ENCODE measurements at regions not wholly inside any gene's neighbourhood (a gene's known extent, or its start where the extent isn't known, plus 50 kb on each side); places are given as distances from the start of the nearest gene placed in this dataset.

DNA sequence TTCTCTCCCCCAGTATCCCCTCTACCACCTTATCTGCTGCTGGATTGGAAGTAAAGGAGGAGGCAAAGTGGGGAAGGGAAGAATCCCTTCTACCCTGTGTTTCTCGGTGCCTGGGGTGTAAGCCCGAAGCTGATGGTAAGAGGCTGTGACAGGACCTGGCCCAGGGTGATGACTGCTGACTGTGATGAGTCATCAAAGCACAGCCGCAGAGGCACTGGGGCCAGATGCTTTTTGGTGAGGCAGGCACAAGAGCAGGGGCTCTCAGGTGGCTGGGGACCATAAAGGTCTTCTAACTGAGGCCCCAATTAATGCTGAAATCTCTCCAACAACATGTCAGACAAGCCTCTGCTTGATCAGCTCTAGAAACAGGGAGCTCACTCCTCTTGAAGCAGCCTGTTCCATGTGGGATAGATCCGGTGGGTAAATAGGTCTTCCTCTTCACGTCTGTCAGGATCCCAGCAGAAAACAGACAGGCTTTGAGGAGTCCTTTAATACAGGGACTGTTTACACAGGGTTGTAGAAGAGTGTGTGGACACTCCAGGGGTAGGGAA lies 86.1 kb upstream of the PCBD1 start:
- no peaks in the 10 kb centered on the region for H3K9me1 ChIP-seq (ENCODE audit: control insufficient read depth, extremely low read depth, insufficient read depth, low read length)
- H3K36me3 ChIP-seq (ENCODE audit: control insufficient read depth in 2 of 2, extremely low read depth in 1 of 2, insufficient read depth in 2 of 2, low read length in 2 of 2), result no peaks in the 10 kb centered on the region
- FAIRE-seq, result no peak
- DNase-seq (ENCODE audit: low read depth, low spot score), result no peak
- dilution Hi-C loops (cut with MboI; ENCODE audit: extremely low pct_ligation_motif_present, low sequenced_read_pairs), result no loop called here
- no peak overlapping the region for H3K4me2 ChIP-seq (ENCODE audit: control insufficient read depth, extremely low read depth, insufficient read depth, low read depth, low read length)
- no peak overlapping the region for H3K4me3 ChIP-seq (ENCODE audit: control insufficient read depth in 2 of 3, extremely low read depth in 1 of 3, insufficient read depth in 2 of 3, low read depth in 1 of 3, low read length in 3 of 3)
- no peaks in the 10 kb centered on the region for H4K20me1 ChIP-seq (ENCODE audit: control insufficient read depth, extremely low read depth, insufficient read depth, low read length)
- peaks cover 3% of the 10 kb centered on the region for H3K4me1 ChIP-seq (ENCODE audit: control insufficient read depth, extremely low read depth, insufficient read depth, low read length)
- no peak overlapping the region for H3K9ac ChIP-seq (ENCODE audit: control insufficient read depth, extremely low read depth, insufficient read depth, low read length)
- H3K27ac ChIP-seq (ENCODE audit: control insufficient read depth, insufficient read depth, low read length), result no peak overlapping the region
- no peak overlapping the region for H2AFZ ChIP-seq (ENCODE audit: control insufficient read depth, low read length)
- no peaks in the 10 kb centered on the region for H3K27me3 ChIP-seq (ENCODE audit: control insufficient read depth, extremely low read depth, insufficient read depth, low read length)
- TF ChIP-seq, protein P1, sequence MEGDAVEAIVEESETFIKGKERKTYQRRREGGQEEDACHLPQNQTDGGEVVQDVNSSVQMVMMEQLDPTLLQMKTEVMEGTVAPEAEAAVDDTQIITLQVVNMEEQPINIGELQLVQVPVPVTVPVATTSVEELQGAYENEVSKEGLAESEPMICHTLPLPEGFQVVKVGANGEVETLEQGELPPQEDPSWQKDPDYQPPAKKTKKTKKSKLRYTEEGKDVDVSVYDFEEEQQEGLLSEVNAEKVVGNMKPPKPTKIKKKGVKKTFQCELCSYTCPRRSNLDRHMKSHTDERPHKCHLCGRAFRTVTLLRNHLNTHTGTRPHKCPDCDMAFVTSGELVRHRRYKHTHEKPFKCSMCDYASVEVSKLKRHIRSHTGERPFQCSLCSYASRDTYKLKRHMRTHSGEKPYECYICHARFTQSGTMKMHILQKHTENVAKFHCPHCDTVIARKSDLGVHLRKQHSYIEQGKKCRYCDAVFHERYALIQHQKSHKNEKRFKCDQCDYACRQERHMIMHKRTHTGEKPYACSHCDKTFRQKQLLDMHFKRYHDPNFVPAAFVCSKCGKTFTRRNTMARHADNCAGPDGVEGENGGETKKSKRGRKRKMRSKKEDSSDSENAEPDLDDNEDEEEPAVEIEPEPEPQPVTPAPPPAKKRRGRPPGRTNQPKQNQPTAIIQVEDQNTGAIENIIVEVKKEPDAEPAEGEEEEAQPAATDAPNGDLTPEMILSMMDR (optimal IDR thresholded peaks at IDR 0.05 in 1 of 3, IDR thresholded peaks at IDR 0.05 in 1 of 3, conservative IDR thresholded peaks at IDR 0.05 in 1 of 3; ENCODE audit: extremely low read depth in 1 of 3, insufficient read depth in 2 of 3, low read length in 3 of 3), result no peak
- TF ChIP-seq EZH2 (IDR thresholded peaks at IDR 0.05; ENCODE audit: low read length), result no peak
- H3K79me2 ChIP-seq (ENCODE audit: control insufficient read depth, insufficient read depth, low read length), result no peaks in the 10 kb centered on the region
- H3K9me3 ChIP-seq (ENCODE audit: control insufficient read depth, low read depth, low read length), result no peaks in the 10 kb centered on the region

- TF ChIP-seq EZH2 (IDR thresholded peaks at IDR 0.05; ENCODE audit: low read length), result no peak
- TF ChIP-seq, protein P1 (optimal IDR thresholded peaks at IDR 0.05 in 1 of 3, IDR thresholded peaks at IDR 0.05 in 1 of 3, conservative IDR thresholded peaks at IDR 0.05 in 1 of 3; ENCODE audit: extremely low read depth in 1 of 3, insufficient read depth in 2 of 3, low read length in 3 of 3), result no peak
- H3K4me2 ChIP-seq (ENCODE audit: control insufficient read depth, extremely low read depth, insufficient read depth, low read depth, low read length), result no peak overlapping the region
- H2AFZ ChIP-seq (ENCODE audit: control insufficient read depth, low read length), result no peak overlapping the region
- H3K27ac ChIP-seq (ENCODE audit: control insufficient read depth, insufficient read depth, low read length), result no peak overlapping the region
- H3K27me3 ChIP-seq (ENCODE audit: control insufficient read depth, extremely low read depth, insufficient read depth, low read length), result no peaks in the 10 kb centered on the region
- H3K4me3 ChIP-seq (ENCODE audit: control insufficient read depth in 2 of 3, extremely low read depth in 1 of 3, insufficient read depth in 2 of 3, low read depth in 1 of 3, low read length in 3 of 3), result no peak overlapping the region
- H4K20me1 ChIP-seq (ENCODE audit: control insufficient read depth, extremely low read depth, insufficient read depth, low read length), result no peaks in the 10 kb centered on the region
- no peaks in the 10 kb centered on the region for H3K9me1 ChIP-seq (ENCODE audit: control insufficient read depth, extremely low read depth, insufficient read depth, low read length)
- H3K4me1 ChIP-seq (ENCODE audit: control insufficient read depth, extremely low read depth, insufficient read depth, low read length), result peaks cover 3% of the 10 kb centered on the region
- H3K36me3 ChIP-seq (ENCODE audit: control insufficient read depth in 2 of 2, extremely low read depth in 1 of 2, insufficient read depth in 2 of 2, low read length in 2 of 2), result no peaks in the 10 kb centered on the region
- dilution Hi-C loops (cut with MboI; ENCODE audit: extremely low pct_ligation_motif_present, low sequenced_read_pairs), result no loop called here
- DNase-seq (ENCODE audit: low read depth, low spot score), result no peak
- no peak for FAIRE-seq
- no peaks in the 10 kb centered on the region for H3K79me2 ChIP-seq (ENCODE audit: control insufficient read depth, insufficient read depth, low read length)
- H3K9ac ChIP-seq (ENCODE audit: control insufficient read depth, extremely low read depth, insufficient read depth, low read length), result no peak overlapping the region
- no peaks in the 10 kb centered on the region for H3K9me3 ChIP-seq (ENCODE audit: control insufficient read depth, low read depth, low read length)
Measured at GRCh38 chr10:70974920-70975319, 86.6 kb upstream of the PCBD1 start.

Measured in keratinocyte (primary cell).